ENCODE measurements at regions not wholly inside any gene's neighbourhood (a gene's known extent, or its start where the extent isn't known, plus 50 kb on each side); places are given as distances from the start of the nearest gene placed in this dataset.
A peak's percentile ranks its signal among the peaks of the same experiment; 100 is the strongest.

DNA sequence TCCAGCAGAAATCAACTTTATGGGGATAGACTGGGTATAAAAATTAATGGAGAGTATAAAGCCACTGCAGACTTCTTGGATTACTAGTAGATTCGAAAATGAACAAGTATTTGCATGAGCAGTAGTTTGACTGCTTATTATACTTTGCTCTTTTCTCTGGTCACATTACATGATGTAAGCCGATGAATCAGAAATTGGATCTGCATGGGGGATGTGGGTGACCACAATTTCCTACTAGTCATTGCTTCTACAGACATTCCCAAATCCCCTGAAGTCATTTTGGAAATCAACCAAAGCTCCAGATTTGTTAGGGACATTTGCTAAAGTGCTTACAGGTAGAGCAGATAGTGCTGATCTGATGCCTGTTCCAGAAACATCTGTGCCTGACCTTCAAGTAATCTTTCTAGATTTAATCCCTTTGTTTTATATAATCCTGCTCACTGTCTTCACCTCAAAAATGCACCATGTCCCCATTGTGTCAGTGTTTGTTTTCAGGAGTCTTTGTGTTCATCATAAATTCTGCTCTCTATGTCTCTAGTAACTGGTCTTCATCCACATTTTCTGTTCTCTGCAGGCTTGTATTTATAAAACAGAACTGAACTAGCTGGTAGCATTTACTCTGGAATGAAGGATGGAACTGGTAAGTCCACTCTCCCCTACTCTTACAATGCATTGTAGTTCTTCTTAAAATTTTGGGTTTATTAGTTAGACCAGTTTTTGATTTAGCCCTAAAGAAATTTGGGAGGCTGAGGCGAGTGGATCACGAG lies 201.5 kb upstream of the CSNK1A1L start:
- no peaks in the 10 kb centered on the region for H3K36me3 ChIP-seq
- no peak overlapping the region for H3K4me3 ChIP-seq
- no peaks in the 10 kb centered on the region for H3K9me3 ChIP-seq
- no peak for TF ChIP-seq CTCF (IDR thresholded peaks at IDR 0.05)
- DNase-seq, result no peak
- intact Hi-C loops (cut with DNase I; ENCODE audit: low total_unique reads), result no loop called here
- no peak overlapping the region for H3K27ac ChIP-seq
- H3K4me1 ChIP-seq, result no peaks in the 10 kb centered on the region
- H3K27me3 ChIP-seq, result no peaks in the 10 kb centered on the region

DNA sequence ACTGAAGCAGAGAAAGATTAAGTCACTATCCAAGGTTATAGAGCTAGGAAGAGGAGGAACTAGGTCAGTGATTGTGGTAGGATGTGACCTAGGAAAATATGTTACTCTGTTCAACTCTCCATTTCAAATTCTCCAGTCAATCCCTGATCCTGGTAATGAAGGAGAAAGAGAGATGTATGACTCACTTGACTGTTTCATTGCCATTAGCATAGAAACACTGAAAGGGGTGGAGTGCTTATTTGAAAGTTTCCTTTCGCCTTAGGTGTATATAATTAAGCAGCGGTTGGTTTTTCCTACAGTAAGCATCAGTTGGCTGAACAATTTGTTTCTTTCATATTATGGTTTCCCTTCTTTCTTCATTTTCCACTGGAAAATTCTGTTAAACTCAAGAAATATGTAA lies 198.1 kb upstream of the CSNK1A1L start:
- no peak for TF ChIP-seq CTCF (IDR thresholded peaks at IDR 0.05)
- Histone ChIP-seq H3K9me3 (no peaks in the 10 kb centered on the region), H3K4me1 (no peaks in the 10 kb centered on the region), H3K27me3 (no peaks in the 10 kb centered on the region), H3K36me3 (no peaks in the 10 kb centered on the region), H3K4me3 (no peak overlapping the region), H3K27ac (no peak overlapping the region)
- DNase-seq, result no peak
- intact Hi-C loops (cut with DNase I; ENCODE audit: low total_unique reads), result no loop called here

DNA sequence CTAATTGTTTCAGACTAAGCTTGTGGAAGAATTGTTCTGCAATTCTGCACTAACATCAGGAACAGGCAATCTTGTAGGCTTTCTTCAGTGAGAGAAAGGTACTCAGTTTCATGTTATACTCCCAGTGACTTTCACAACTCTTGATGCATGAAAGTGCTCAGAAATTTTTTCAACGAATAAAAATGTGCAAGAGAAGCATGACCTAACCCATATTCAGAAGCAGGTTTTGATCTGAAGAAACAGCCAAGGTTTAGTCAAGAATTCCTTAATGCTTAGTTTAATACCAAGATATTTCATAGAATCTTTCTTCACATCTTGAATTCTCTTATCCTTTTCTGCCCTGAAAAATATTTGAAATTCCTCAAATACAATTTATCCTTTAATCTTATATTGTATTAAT lies 197.2 kb upstream of the CSNK1A1L start:
- intact Hi-C loops (cut with DNase I; ENCODE audit: low total_unique reads), result no loop called here
- H3K9me3 ChIP-seq, result no peaks in the 10 kb centered on the region
- H3K27me3 ChIP-seq, result no peaks in the 10 kb centered on the region
- TF ChIP-seq CTCF (IDR thresholded peaks at IDR 0.05), result no peak
- no peak for DNase-seq
- H3K4me1 ChIP-seq, result no peaks in the 10 kb centered on the region
- H3K27ac ChIP-seq, result no peak overlapping the region
- H3K4me3 ChIP-seq, result no peak overlapping the region
- H3K36me3 ChIP-seq, result no peaks in the 10 kb centered on the region

DNA sequence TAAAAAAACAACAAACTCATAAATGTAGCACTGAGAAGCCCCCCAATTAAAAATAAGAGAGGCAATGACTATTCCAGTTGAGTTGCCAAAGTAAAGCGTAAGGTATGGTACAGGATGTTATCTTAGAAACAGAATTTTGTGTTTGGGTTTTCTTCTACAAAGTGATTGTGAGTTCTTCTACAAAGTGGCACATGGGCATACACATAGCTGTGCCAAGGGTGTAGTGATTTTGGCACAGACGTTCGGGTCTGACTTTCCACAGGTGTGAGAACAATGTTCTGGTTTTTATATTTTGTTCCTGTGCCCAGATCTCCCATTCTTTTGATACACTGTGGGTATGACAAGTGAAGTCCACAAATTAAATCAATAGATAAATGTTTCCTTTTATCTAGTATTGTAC lies 190.1 kb upstream of the CSNK1A1L start:
- no peak for TF ChIP-seq CTCF (IDR thresholded peaks at IDR 0.05)
- Histone ChIP-seq H3K4me1 (no peaks in the 10 kb centered on the region), H3K36me3 (no peaks in the 10 kb centered on the region), H3K9me3 (no peaks in the 10 kb centered on the region), H3K4me3 (no peak overlapping the region), H3K27me3 (no peaks in the 10 kb centered on the region), H3K27ac (no peak overlapping the region)
- DNase-seq, result no peak
- intact Hi-C loops (cut with DNase I; ENCODE audit: low total_unique reads), result no loop called here

GRCh38 chr13:37295071-37295470 lies 189.6 kb upstream of the CSNK1A1L start:
- H3K36me3 ChIP-seq, result no peaks in the 10 kb centered on the region
- no peaks in the 10 kb centered on the region for H3K27me3 ChIP-seq
- TF ChIP-seq CTCF (IDR thresholded peaks at IDR 0.05), result no peak
- intact Hi-C loops (cut with DNase I; ENCODE audit: low total_unique reads), result no loop called here
- DNase-seq, result peak in 1 of 2 donors; percentile 33
- no peak overlapping the region for H3K27ac ChIP-seq
- H3K9me3 ChIP-seq, result no peaks in the 10 kb centered on the region
- H3K4me1 ChIP-seq, result no peaks in the 10 kb centered on the region
- H3K4me3 ChIP-seq, result no peak overlapping the region

DNA sequence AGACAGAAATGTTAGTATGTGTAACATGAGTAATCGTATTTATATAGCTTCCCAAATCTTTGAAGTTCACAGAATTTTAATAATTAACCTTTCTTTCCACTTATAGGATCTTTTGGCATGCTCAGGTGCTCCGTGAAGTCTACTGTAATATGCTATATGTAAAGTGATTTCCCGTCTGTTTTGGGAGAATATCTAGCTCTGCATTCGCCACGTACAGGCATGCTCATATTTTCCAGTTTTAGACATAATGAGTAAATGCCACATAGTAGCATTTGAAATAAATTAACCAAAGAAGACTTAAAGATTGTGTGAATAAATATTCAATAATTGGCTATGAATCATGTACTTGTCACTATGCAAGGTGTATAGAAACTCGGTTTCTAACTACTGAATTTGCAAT lies 189.0 kb upstream of the CSNK1A1L start:
- Histone ChIP-seq H3K27ac (no peak overlapping the region), H3K4me3 (no peak overlapping the region), H3K9me3 (no peaks in the 10 kb centered on the region), H3K27me3 (no peaks in the 10 kb centered on the region), H3K36me3 (no peaks in the 10 kb centered on the region), H3K4me1 (no peaks in the 10 kb centered on the region)
- intact Hi-C loops (cut with DNase I; ENCODE audit: low total_unique reads), result no loop called here
- TF ChIP-seq CTCF (IDR thresholded peaks at IDR 0.05), result no peak
- no peak for DNase-seq

Data from tibial artery (tissue), 4 donors.